Activated CD8-positive, alpha-beta memory T cell treated with anti-CD3 and anti-CD28 coated beads for 36 hours (primary cell): ENCODE measurements at regions not wholly inside any gene's neighbourhood (a gene's known extent, or its start where the extent isn't known, plus 50 kb on each side); places are given as distances from the start of the nearest gene placed in this dataset.

Source experiments
- CTCF ChIA-PET: fragments of 350-600 bp; sonication (Branson Sonifier 250); formaldehyde crosslinking; loops from one replicate; lab custom pipeline; 2021; ENCODE audit warnings: antibody characterized with exemption; lab: Charles Lee
- POLR2A ChIA-PET: fragments of 350-600 bp; sonication (Branson Sonifier 250); formaldehyde crosslinking; loops from one replicate; lab custom pipeline; 2021; ENCODE audit warnings: antibody characterized with exemption; lab: Charles Lee

- POLR2A ChIA-PET, result no interaction called here
- CTCF ChIA-PET, result interaction anchor here (0.7 to 1.0 kb wide), 3 partner anchors 14 to 253 kb away, joined by 3 to 5 read pairs (median 3); no protein-coding TSS in a partner anchor
These were observed 88.4 kb upstream of the NPAS2 start for GRCh38 chr2:100731535-100731981.

GRCh38 chr2:100733391-100734187 lies 86.3 kb upstream of the NPAS2 start:
- CTCF ChIA-PET, result interaction anchor here (0.7 kb wide), 1 partner anchor 437 kb away, joined by 3 read pairs; no protein-coding TSS in a partner anchor

DNA sequence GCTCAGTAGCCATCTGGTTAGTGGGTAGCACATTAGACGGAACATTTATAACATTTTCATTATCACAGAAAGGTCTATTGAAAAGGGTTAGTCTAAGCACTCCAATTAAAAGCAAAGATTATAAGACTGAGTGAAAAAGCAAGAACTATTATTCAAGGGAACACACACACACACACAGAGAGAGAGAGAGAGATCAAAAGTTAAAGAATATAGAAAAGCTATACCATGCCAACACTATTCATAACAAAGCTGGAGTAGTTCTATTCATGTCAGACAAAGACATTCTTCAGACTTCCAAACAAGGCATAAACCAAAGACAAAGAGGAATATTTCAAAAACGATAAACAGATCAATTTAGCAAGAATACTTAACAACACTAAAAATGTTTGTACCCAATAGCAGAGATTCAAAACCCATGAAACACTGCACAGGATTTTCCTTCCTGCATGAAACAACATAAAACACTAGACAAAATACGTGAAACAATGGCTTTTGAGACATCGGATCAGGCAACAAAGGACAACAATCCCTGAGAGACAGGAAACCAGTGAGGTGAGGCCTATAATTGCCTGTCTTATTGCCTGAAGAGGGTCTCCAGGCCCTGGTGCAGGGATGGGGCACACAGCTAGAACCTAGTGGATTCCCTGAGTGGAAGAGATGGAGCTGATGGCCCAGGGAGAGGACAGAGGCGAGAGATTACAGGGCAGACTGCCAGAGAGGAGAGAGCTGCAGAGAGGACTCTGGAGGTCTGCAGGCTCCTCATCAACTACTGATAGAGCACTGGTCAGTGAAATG lies 83.6 kb upstream of the NPAS2 start:
- CTCF ChIA-PET, result no interaction called here
- POLR2A ChIA-PET, result no interaction called here

More at GRCh38 chr2:100733391-100734187, 86.3 kb upstream of the NPAS2 start:
- POLR2A ChIA-PET, result no interaction called here

GRCh38 chr2:100739735-100740432 lies 80.1 kb upstream of the NPAS2 start:
- CTCF ChIA-PET, result no interaction called here

GRCh38 chr2:100741880-100742276 lies 78.1 kb upstream of the NPAS2 start:
- ChIA-PET CTCF (no interaction called here), POLR2A (no interaction called here)

More at GRCh38 chr2:100739735-100740432, 80.1 kb upstream of the NPAS2 start:
- POLR2A ChIA-PET, result no interaction called here

DNA sequence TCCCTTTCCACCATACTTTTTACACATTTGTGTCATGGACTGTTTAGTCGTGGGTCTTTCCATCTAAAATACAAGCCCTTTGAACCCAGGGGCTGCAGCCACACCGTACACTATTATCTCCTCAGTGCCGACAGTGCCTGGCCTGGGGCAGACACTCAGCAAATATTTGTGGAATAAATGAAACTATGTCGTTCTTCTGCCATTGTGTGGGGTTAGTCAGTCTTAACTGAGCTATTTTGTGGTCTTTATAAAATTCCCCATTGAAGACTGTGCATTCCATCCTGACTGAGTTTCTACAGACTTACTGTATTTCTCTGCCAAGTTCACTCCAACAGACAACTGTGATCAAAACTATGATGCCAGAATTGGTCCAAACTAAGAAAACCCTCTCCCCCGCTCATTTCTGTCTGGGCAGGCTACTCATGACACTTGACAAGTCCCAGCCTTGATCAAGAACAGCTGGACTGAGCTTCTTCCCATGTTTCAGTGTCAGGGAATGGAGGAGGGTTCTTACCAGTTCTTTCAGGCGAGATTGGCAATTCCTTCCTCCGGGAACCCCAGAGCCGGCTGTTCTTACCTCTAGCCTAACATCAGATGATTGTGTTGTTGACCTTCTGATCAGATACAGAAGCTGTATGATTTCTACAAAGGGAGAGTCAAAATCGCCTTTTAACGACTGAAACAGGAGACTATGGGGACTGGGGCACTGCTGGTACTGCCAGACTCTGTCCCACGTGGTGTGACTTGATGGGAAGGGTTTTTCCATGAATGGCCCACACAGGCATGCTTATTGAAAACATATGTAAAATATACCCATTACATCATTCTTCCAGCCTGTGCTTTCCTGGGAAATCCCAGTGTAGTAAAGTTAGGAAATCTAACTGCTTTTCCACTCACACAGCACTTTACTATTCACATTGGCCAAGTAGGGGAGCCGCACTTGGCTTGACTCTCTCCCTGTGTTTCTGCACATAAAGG lies 77.4 kb upstream of the NPAS2 start:
- ChIA-PET CTCF (no interaction called here), POLR2A (interaction anchor here (0.6 kb wide), 1 partner anchor 1594 kb away, joined by 3 read pairs; no protein-coding TSS in a partner anchor)

DNA sequence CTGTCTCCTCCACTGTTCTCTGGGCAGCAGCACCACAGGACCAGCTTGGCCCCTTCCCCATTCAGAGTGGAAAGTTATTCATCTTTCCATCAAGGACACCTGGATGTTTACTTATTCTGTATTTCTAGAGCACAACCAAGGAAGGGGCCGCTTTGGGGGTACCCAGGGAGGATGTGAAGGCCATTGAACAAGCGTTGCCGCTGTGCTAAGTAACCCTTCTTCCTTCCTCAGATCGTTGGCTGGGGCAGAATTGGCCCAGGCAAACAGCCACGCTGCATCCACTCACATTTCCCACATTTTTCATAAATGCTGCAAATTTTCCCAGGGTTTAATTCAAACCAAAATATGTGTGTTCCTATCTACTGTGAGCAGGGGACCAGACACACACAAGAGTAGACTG lies 76.2 kb upstream of the NPAS2 start:
- ChIA-PET CTCF (no interaction called here), POLR2A (no interaction called here)

- POLR2A ChIA-PET, result no interaction called here
- CTCF ChIA-PET, result no interaction called here
These were observed 75.8 kb upstream of the NPAS2 start for GRCh38 chr2:100744184-100744583.

DNA sequence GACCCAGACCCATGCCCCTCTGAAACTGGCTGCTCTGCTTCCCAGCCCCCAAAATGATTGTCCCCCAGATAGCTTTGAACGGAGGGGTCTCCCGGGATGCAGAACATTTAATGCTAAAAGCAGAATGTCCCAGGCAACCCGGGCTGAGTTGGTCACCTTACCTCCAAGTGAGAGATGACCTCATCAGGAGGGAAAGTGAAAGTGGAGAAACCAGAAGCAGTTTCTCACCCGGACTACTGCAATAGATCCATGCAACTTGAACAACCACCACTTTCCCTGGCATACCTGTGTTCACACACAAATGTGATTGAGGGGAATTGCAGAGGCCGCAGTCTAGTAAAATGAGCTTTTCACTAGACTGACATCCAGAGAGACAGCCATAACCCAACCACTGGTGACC lies 75.3 kb upstream of the NPAS2 start:
- POLR2A ChIA-PET, result no interaction called here
- CTCF ChIA-PET, result interaction anchor here (1.2 kb wide), 1 partner anchor 13 kb away, joined by 3 read pairs; no protein-coding TSS in a partner anchor

GRCh38 chr2:100745604-100746003 lies 74.3 kb upstream of the NPAS2 start:
- CTCF ChIA-PET, result interaction anchor here (1.2 kb wide), 1 partner anchor 14 kb away, joined by 3 read pairs; no protein-coding TSS in a partner anchor
- POLR2A ChIA-PET, result no interaction called here

- POLR2A ChIA-PET, result no interaction called here
These were observed 72.4 kb upstream of the NPAS2 start for GRCh38 chr2:100747551-100747950.

GRCh38 chr2:100747996-100748615 lies 71.8 kb upstream of the NPAS2 start:
- ChIA-PET CTCF (no interaction called here), POLR2A (no interaction called here)

More at GRCh38 chr2:100747551-100747950, 72.4 kb upstream of the NPAS2 start:
- CTCF ChIA-PET, result no interaction called here

DNA sequence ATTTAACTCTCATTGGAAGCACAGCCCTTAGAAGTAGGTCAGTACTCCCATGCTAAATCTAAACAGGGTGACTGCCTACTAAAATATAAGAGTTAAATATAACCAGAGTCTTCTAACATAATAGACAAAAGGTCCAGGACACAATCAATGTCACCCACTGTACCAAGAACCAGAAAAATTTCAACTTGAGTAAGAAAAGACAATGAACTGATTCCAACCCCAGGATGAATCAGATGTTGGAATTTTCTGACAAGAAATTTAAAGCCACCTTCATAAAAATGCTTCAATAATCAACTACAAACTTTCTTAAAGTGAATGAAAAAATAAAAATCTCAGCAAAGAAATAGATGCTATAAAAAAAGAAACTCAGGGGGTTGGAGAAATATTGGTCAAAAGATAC lies 71.3 kb upstream of the NPAS2 start:
- ChIA-PET POLR2A (no interaction called here), CTCF (no interaction called here)

DNA sequence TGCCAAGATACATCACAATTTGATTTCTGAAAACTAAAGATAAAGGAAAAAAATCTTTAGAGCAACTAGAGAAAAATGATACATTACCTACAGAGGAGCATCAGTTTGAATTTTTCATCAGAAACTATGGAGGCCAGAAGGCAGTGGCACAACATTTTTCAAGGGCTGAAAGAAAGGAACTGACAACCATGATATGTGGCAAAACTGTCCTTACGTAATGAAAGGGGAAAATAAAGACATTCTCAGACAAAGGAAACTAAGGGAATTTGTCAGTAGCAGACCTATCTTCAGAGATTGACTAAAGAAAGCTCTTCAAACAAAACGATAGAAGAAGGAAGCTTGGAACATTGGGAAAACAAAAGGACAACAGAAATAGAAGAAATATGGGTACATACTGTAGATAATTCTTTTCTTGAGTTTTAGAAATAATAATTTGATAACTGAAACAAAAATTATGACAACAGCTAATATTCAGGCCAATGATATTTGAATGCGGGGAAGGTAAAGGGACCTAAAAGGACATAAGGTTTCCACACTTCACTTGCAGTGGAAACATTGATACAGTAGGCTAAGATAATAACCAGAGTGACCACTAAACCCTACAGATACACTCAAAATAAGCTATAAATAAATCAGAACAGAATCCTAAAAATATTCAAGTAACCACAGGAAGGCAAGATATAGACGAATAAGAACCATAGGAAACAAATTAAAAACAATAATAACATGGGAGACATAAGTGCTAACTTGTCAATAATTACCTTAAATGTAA lies 70.0 kb upstream of the NPAS2 start:
- ChIA-PET CTCF (no interaction called here), POLR2A (no interaction called here)

DNA sequence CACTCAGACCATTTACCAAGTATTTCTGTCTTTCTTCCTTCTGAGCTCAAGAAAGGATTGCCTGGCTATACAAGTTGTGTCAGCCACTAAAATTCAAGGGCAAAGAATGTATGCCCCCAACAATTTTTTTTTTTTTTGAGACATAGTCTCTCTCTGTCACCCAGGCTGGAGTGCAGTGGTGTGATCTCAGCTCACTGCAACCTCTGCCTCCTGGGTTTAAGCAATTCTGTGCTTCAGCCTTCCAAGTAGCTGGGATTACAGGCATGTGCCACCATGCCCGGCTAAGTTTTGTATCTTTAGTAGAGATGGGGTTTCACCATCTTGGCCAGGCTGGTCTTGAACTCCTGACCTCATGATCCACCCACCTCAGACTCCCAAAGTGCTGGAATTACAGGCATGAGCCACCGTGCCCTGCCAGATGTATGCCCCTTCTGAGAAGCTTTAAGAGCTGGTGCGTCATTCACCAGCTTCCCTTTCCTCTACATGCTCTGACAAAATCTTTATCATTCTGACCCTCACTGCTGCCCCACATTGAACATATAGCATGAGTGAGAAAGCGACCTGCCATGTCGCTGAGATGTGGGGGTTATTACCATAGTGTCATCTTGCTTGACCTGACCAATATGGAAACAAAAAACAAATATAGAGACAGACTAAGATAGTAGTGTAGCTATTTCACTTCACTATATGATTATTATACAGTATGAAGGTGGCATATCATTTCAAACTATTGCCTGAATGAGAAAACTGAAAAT lies 67.9 kb upstream of the NPAS2 start:
- POLR2A ChIA-PET, result interaction anchor here (1.0 kb wide), 1 partner anchor 108 kb away, joined by 3 read pairs; no protein-coding TSS in a partner anchor
- CTCF ChIA-PET, result interaction anchor here (0.8 kb wide), 1 partner anchor 60 kb away, joined by 3 read pairs; no protein-coding TSS in a partner anchor

GRCh38 chr2:100752628-100753333 lies 67.2 kb upstream of the NPAS2 start:
- POLR2A ChIA-PET, result interaction anchor here (1.0 kb wide), 1 partner anchor 109 kb away, joined by 3 read pairs; no protein-coding TSS in a partner anchor

More at GRCh38 chr2:100752628-100753333, 67.2 kb upstream of the NPAS2 start:
- CTCF ChIA-PET, result interaction anchor here (0.8 kb wide), 1 partner anchor 61 kb away, joined by 3 read pairs; no protein-coding TSS in a partner anchor
